Type B pancreatic cell (in vitro differentiated cells): ENCODE measurements at regions not wholly inside any gene's neighbourhood (a gene's known extent, or its start where the extent isn't known, plus 50 kb on each side); places are given as distances from the start of the nearest gene placed in this dataset.

ENCODE experiments used
- DNase-seq: peaks from one replicate; pipeline ENCODE4 v3.0.0; 2021; ENCODE audit warnings: mixed read lengths; ENCODE audit not compliant: unreplicated experiment; ENCODE audit errors: extremely low spot score
- H3K27ac Mint-ChIP-seq: 2 replicates; pipeline ENCODE4 v1.8.0; 2021; ENCODE audit warnings: mild to moderate bottlenecking, mixed read lengths
- H3K27me3 Mint-ChIP-seq: 2 replicates; pipeline ENCODE4 v1.8.0; 2021; ENCODE audit warnings: mixed read lengths
- H3K36me3 Mint-ChIP-seq: 2 replicates; pipeline ENCODE4 v1.8.0; 2021; ENCODE audit warnings: mixed read lengths
- H3K4me1 Mint-ChIP-seq: one replicate; pipeline ENCODE4 v1.8.0; 2021; ENCODE audit warnings: mixed read lengths; ENCODE audit not compliant: unreplicated experiment
- H3K4me3 Mint-ChIP-seq: 2 replicates; pipeline ENCODE4 v1.8.0; 2021; ENCODE audit warnings: mild to moderate bottlenecking, mixed read lengths
- H3K9me3 Mint-ChIP-seq: 2 replicates; pipeline ENCODE4 v1.8.0; 2021; ENCODE audit warnings: mixed read lengths
- TF ChIP-seq, protein P1 (sequence below): fragments of 200-600 bp; sonication (generic); conservative IDR thresholded peaks from 2 replicates; pipeline ENCODE4 v1.5.0; 2021; ENCODE audit warnings: antibody characterized with exemption, mild to moderate bottlenecking

GRCh38 chr10:3699916-3700315 is 85.1 kb downstream of the KLF6 start:
- Mint-ChIP-seq H3K4me3 (no peak overlapping the region), H3K27ac (no peak overlapping the region), H3K9me3 (peaks cover 3% of the 10 kb centered on the region), H3K4me1 (peaks cover 8% of the 10 kb centered on the region), H3K36me3 (no peaks in the 10 kb centered on the region), H3K27me3 (no peaks in the 10 kb centered on the region)
- TF ChIP-seq, protein P1, sequence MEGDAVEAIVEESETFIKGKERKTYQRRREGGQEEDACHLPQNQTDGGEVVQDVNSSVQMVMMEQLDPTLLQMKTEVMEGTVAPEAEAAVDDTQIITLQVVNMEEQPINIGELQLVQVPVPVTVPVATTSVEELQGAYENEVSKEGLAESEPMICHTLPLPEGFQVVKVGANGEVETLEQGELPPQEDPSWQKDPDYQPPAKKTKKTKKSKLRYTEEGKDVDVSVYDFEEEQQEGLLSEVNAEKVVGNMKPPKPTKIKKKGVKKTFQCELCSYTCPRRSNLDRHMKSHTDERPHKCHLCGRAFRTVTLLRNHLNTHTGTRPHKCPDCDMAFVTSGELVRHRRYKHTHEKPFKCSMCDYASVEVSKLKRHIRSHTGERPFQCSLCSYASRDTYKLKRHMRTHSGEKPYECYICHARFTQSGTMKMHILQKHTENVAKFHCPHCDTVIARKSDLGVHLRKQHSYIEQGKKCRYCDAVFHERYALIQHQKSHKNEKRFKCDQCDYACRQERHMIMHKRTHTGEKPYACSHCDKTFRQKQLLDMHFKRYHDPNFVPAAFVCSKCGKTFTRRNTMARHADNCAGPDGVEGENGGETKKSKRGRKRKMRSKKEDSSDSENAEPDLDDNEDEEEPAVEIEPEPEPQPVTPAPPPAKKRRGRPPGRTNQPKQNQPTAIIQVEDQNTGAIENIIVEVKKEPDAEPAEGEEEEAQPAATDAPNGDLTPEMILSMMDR, result no peak
- DNase-seq, result no peak

DNA sequence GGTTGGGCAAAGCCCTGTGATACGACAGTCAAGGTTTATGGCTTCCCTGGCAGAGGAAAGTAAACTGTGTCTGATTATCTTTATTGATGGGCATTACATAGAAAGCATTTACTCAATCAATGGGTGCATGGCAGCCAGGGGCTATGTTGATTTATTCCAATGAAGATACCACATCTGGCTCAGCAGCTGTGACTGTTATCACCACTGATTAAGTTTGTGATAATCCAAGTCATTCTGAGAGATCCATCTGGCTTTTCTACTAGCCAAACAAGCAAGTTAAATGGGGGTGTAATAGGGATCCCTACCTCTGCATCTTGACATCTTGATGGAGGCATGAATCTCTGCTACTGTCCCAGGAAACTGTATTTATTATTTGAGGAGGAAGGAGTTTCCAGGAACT is 86.7 kb downstream of the KLF6 start:
- H3K9me3 Mint-ChIP-seq, result peaks cover 3% of the 10 kb centered on the region
- TF ChIP-seq, protein P1, result no peak
- H3K36me3 Mint-ChIP-seq, result no peaks in the 10 kb centered on the region
- no peak for DNase-seq
- H3K27ac Mint-ChIP-seq, result no peak overlapping the region
- H3K4me1 Mint-ChIP-seq, result peaks cover 8% of the 10 kb centered on the region
- H3K27me3 Mint-ChIP-seq, result no peaks in the 10 kb centered on the region
- H3K4me3 Mint-ChIP-seq, result no peak overlapping the region

DNA sequence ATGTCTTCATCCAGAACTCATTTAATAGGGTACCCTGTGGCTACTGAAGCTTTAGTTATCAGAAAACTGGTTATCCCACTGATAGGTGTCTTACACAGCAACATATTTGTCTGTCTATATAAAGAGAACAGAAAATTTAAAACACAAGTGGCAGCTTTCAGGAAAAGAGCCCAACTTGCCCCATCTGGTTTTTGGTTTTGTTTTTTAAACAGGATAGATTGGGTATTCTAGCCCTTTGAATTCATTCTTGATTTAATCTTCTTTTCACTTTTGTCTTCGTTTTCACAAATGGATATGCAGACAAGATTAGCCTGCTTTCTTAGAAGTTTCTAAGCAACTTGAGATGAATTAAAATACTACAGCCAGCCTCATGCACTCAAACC is 91.3 kb downstream of the KLF6 start:
- H3K27me3 Mint-ChIP-seq, result peaks cover 4% of the 10 kb centered on the region
- TF ChIP-seq, protein P1, result no peak
- no peaks in the 10 kb centered on the region for H3K36me3 Mint-ChIP-seq
- peaks cover 9% of the 10 kb centered on the region for H3K9me3 Mint-ChIP-seq
- no peak for DNase-seq
- peaks cover 26% of the 10 kb centered on the region for H3K4me1 Mint-ChIP-seq
- no peak overlapping the region for H3K27ac Mint-ChIP-seq
- H3K4me3 Mint-ChIP-seq, result no peak overlapping the region

DNA sequence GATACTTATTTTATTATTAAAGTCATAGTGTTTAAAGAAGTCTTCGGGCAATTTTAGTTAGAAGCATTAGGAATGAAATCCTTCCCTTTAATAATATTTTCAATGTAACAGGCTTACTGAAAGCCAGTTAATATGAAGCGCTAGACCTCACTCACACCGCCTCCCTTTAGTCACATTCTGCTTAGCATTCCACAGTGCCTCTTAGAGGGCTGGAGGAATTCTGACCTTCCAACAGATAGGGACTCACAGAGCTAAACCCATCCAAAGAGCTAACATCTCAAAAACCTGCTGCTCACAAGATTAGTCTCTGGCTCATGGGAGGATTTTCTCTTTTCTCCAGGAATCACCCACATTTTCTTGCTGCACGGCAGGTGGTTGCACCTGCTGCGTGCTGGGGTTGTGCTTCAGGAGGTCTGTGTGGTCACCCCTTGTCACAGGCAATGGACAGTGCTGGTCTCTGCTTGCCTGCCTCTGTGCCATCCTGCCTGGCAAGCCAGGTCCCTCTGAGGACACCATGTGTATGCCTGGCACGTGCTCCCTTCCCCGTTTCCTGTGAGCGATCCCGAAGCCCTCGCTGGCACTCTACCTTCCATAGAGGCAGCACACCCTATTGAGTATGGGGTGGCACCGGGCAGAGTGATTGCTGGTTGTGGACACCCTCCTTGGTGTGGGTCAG is 91.8 kb downstream of the KLF6 start:
- Mint-ChIP-seq H3K9me3 (peaks cover 9% of the 10 kb centered on the region), H3K4me1 (peaks cover 26% of the 10 kb centered on the region), H3K27ac (no peak overlapping the region), H3K36me3 (no peaks in the 10 kb centered on the region), H3K4me3 (no peak overlapping the region), H3K27me3 (peaks cover 4% of the 10 kb centered on the region)
- DNase-seq, result no peak
- TF ChIP-seq, protein P1, result no peak

DNA sequence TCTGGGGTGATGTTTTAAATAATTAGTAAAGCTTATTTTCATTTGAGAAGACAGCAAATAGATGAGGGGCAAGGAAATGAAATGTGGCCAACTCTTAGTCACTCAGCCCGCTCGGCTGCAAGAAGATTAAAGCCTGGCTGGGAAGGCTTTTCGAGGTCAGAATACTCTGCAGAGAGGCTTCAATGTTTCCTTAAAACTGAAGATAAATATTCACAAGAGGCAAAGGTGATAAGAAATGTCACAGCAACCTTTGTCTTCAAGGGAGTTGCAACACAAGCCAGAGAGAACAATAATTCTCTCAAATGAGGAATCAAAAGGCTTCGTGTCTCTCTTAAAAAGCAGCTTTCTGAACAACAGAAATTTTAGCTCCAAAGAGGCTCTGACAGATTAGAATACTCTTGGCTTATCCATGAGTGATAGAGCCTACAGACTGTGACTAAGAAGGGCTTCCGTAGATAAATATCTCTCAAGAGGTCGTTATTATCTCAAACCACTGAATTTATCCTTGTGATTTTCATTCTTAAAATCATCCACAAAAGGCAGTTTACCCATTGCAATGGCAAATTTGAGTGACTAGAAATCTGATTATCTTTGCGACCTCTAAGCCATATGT is 92.5 kb downstream of the KLF6 start:
- no peak for DNase-seq
- Mint-ChIP-seq H3K4me3 (peak overlapping the region; percentile 16), H3K27me3 (peaks cover 4% of the 10 kb centered on the region), H3K36me3 (no peaks in the 10 kb centered on the region), H3K27ac (no peak overlapping the region), H3K9me3 (peaks cover 9% of the 10 kb centered on the region), H3K4me1 (peaks cover 29% of the 10 kb centered on the region)
- TF ChIP-seq, protein P1, result no peak
